Tibial artery (tissue), 4 donors: ENCODE measurements at regions not wholly inside any gene's neighbourhood (a gene's known extent, or its start where the extent isn't known, plus 50 kb on each side); places are given as distances from the start of the nearest gene placed in this dataset.

Experiments
- DNase-seq, 2 donors: peaks; one replicate each; pipeline ENCODE4 v3.0.0-alpha.2; 2019
- H3K27ac ChIP-seq, 2 donors: fragments of 200-600 bp; sonication (generic) in 1 of 2; 1 replicate in 1 of 2; 2 replicates in 1 of 2; pipeline ENCODE4 v1.5.1; 2018 to 2019; ENCODE audit warnings: mild to moderate bottlenecking in 1 of 2
- H3K27me3 ChIP-seq, 2 donors: fragments of 200-600 bp; sonication (generic) in 1 of 2; one replicate each; pipeline versions ENCODE4 v1.5.1 to v1.6.0; 2016 to 2019
- H3K36me3 ChIP-seq, 3 donors: fragments of 200-600 bp; sonication (generic) in 2 of 3; one replicate each; pipeline ENCODE4 v1.5.1; 2016 to 2019; ENCODE audit warnings: mild to moderate bottlenecking in 2 of 3
- H3K4me1 ChIP-seq, 4 donors: fragments of 200-600 bp; sonication (generic) in 2 of 4; 1 replicate in 3 of 4; 2 replicates in 1 of 4; pipeline ENCODE4 v1.5.1; 2016 to 2019
- H3K4me3 ChIP-seq, 2 donors: fragments of 200-600 bp; sonication (generic) in 1 of 2; 1 replicate in 1 of 2; 2 replicates in 1 of 2; pipeline ENCODE4 v1.5.1; 2018 to 2019; ENCODE audit warnings: mild to moderate bottlenecking in 2 of 2
- H3K9me3 ChIP-seq, 3 donors: fragments of 200-600 bp; sonication (generic) in 1 of 3; one replicate each; pipeline ENCODE4 v1.5.1; 2016 to 2019
- intact Hi-C: fragments of 100-400 bp; cut with DNase I; formaldehyde crosslinking; loops from one replicate; pipeline ENCODE4 v1.15.0; 2023; ENCODE audit warnings: low total_unique reads
- TF ChIP-seq, protein P1 (sequence below), 2 experiments: fragments of 200-600 bp in 1 of 2; fragments of 450-650 bp in 1 of 2; IDR thresholded peaks; one replicate each; pipeline ENCODE4 v1.5.1; 2017 to 2019; ENCODE audit warnings: antibody characterized with exemption in 2 of 2, mild to moderate bottlenecking in 1 of 2, moderate library complexity in 1 of 2

GRCh38 chr12:70121562-70121961 is 121.7 kb upstream of the CNOT2 start:
- DNase-seq = no peak
- Histone ChIP-seq H3K27me3 (no peaks in the 10 kb centered on the region), H3K9me3 (no peaks in the 10 kb centered on the region), H3K27ac (no peak overlapping the region), H3K4me3 (no peak overlapping the region), H3K4me1 (peaks cover 0 to 8% (median 0%) of the 10 kb centered on the region in 4 donors), H3K36me3 (no peaks in the 10 kb centered on the region)
- intact Hi-C loops = no loop called here
- TF ChIP-seq, protein P1, sequence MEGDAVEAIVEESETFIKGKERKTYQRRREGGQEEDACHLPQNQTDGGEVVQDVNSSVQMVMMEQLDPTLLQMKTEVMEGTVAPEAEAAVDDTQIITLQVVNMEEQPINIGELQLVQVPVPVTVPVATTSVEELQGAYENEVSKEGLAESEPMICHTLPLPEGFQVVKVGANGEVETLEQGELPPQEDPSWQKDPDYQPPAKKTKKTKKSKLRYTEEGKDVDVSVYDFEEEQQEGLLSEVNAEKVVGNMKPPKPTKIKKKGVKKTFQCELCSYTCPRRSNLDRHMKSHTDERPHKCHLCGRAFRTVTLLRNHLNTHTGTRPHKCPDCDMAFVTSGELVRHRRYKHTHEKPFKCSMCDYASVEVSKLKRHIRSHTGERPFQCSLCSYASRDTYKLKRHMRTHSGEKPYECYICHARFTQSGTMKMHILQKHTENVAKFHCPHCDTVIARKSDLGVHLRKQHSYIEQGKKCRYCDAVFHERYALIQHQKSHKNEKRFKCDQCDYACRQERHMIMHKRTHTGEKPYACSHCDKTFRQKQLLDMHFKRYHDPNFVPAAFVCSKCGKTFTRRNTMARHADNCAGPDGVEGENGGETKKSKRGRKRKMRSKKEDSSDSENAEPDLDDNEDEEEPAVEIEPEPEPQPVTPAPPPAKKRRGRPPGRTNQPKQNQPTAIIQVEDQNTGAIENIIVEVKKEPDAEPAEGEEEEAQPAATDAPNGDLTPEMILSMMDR (IDR thresholded peaks at IDR 0.05) = no peak

DNA sequence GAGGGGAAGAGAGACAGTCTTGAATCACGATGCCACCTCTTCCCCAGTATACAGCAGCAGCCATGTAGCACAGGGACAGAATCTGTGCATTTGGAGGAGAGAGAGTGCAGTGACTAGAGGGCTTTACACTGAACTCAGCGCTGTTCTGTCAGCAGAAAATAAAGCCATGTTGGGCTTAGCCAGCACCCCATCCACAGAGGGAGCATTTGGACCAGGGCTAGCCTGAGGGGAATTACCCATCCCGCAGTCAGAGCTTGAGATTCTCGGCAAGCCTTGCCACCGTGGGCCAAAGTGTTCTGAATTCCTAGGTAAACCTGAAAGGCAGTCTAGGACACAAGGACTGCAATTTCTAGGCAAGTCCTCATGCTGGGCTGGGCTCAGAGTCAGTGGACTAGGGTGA is 120.4 kb upstream of the CNOT2 start:
- DNase-seq = no peak
- no peaks in the 10 kb centered on the region for H3K36me3 ChIP-seq
- no peak overlapping the region for H3K4me3 ChIP-seq
- TF ChIP-seq, protein P1 (IDR thresholded peaks at IDR 0.05) = no peak
- intact Hi-C loops = no loop called here
- H3K27ac ChIP-seq = no peak overlapping the region
- H3K27me3 ChIP-seq = no peaks in the 10 kb centered on the region
- peaks cover 0 to 8% (median 0%) of the 10 kb centered on the region in 4 donors for H3K4me1 ChIP-seq
- no peaks in the 10 kb centered on the region for H3K9me3 ChIP-seq

DNA sequence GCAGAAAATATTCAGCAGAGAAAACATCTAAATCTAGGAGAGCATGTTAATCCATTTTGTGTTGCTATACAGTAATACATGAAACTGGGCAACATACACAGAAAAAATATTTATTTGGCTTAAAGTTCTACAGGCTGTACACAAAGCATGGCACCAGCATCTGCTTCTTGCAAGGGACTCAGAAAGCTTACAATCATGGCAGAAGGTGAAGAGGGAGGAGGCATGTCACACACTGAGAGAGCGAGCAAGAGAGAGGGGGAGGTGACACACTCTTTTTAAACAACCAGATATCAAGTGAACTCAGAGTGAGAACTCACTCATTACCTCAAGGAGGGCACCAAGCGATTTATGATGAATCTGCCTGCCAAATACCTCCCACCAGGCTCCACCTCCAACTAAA is 94.2 kb upstream of the CNOT2 start:
- no peak for DNase-seq
- Histone ChIP-seq H3K27me3 (no peaks in the 10 kb centered on the region), H3K4me3 (no peak overlapping the region), H3K27ac (no peak overlapping the region), H3K36me3 (no peaks in the 10 kb centered on the region), H3K4me1 (no peaks in the 10 kb centered on the region), H3K9me3 (no peaks in the 10 kb centered on the region)
- TF ChIP-seq, protein P1 (IDR thresholded peaks at IDR 0.05) = no peak
- intact Hi-C loops = no loop called here

- Histone ChIP-seq H3K27me3 (no peaks in the 10 kb centered on the region), H3K4me1 (no peaks in the 10 kb centered on the region), H3K9me3 (no peaks in the 10 kb centered on the region), H3K36me3 (no peaks in the 10 kb centered on the region), H3K27ac (no peak overlapping the region), H3K4me3 (no peak overlapping the region)
- TF ChIP-seq, protein P1 (IDR thresholded peaks at IDR 0.05) = no peak
- intact Hi-C loops = no loop called here
- no peak for DNase-seq
These were observed 93.6 kb upstream of the CNOT2 start for GRCh38 chr12:70149665-70150064.

DNA sequence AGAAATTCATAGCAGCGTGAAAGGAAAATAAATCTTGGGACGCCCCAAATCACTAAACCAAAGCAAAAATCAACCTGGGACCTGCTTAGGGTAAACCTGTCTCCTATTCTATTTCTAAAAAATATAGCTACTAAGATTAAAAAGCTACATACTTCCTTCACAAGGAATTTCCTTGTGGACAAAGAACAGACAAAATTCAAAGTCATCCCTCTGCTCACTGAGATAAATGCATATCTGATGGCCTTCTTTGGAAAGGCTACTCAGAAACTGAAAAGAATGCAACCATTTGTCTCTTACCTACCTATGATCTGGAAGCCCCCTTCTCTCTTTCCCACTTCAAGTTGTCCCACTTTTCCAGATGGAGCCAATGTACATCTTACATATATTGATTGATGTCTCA is 93.0 kb upstream of the CNOT2 start:
- no peaks in the 10 kb centered on the region for H3K36me3 ChIP-seq
- H3K4me3 ChIP-seq = no peak overlapping the region
- H3K27me3 ChIP-seq = no peaks in the 10 kb centered on the region
- peaks cover 0 to under 1% (median 0%) of the 10 kb centered on the region in 3 donors for H3K9me3 ChIP-seq
- no peak overlapping the region for H3K27ac ChIP-seq
- intact Hi-C loops = no loop called here
- no peaks in the 10 kb centered on the region for H3K4me1 ChIP-seq
- TF ChIP-seq, protein P1 (IDR thresholded peaks at IDR 0.05) = no peak
- DNase-seq = no peak

- no peaks in the 10 kb centered on the region for H3K36me3 ChIP-seq
- no peaks in the 10 kb centered on the region for H3K4me1 ChIP-seq
- H3K9me3 ChIP-seq = peaks cover 0 to 8% (median 3%) of the 10 kb centered on the region in 3 donors
- H3K27ac ChIP-seq = no peak overlapping the region
- DNase-seq = no peak
- no peaks in the 10 kb centered on the region for H3K27me3 ChIP-seq
- TF ChIP-seq, protein P1 (IDR thresholded peaks at IDR 0.05) = no peak
- intact Hi-C loops = no loop called here
- no peak overlapping the region for H3K4me3 ChIP-seq
These were observed 91.2 kb upstream of the CNOT2 start for GRCh38 chr12:70151993-70152392.
